Karpas-422 (cell line): ENCODE measurements at regions not wholly inside any gene's neighbourhood (a gene's known extent, or its start where the extent isn't known, plus 50 kb on each side); places are given as distances from the start of the nearest gene placed in this dataset.
"Not testable (repeated sequence)": the region's sequence is repeated elsewhere in the genome, so short reads cannot be mapped to it uniquely, and the experiment has no call there.

Experiments used
- DNase-seq: peaks from one replicate; pipeline ENCODE4 v3.0.0-alpha.2; 2015
- H2AFZ ChIP-seq: fragments of 200-600 bp; sonication (generic); 2 replicates; pipeline ENCODE4 v1.6.1; 2014; ENCODE audit warnings: antibody characterized with exemption, low read length, mixed read lengths
- H3K27ac ChIP-seq: fragments of 200-600 bp; sonication (generic); 2 replicates; pipeline ENCODE4 v1.5.1; 2014; ENCODE audit warnings: mild to moderate bottlenecking, low read length, moderate library complexity
- H3K27me3 ChIP-seq: fragments of 200-600 bp; sonication (generic); 2 replicates; pipeline ENCODE4 v1.6.1; 2014; ENCODE audit warnings: low read length, mixed read lengths
- H3K36me3 ChIP-seq: fragments of 200-600 bp; sonication (generic); 2 replicates; pipeline ENCODE4 v1.6.1; 2014; ENCODE audit warnings: low read length, mixed read lengths; ENCODE audit not compliant: insufficient read depth
- H3K4me1 ChIP-seq: fragments of 200-600 bp; sonication (generic); 2 replicates; pipeline ENCODE4 v1.6.1; 2014; ENCODE audit warnings: mild to moderate bottlenecking, low read length, mixed read lengths
- H3K4me2 ChIP-seq: fragments of 200-600 bp; sonication (generic); 2 replicates; pipeline ENCODE4 v1.6.1; 2014; ENCODE audit warnings: low read length, low read depth, mild to moderate bottlenecking; ENCODE audit not compliant: poor library complexity, severe bottlenecking
- H3K4me3 ChIP-seq: fragments of 200-600 bp; sonication (generic); 2 replicates; pipeline ENCODE4 v1.5.1; 2014; ENCODE audit warnings: mild to moderate bottlenecking, antibody characterized with exemption, low read length, mixed read lengths
- H3K79me2 ChIP-seq: fragments of 200-600 bp; sonication (generic); 2 replicates; pipeline ENCODE4 v1.6.1; 2014; ENCODE audit warnings: mild to moderate bottlenecking, low read length, mixed read lengths
- H3K9ac ChIP-seq: fragments of 200-600 bp; sonication (generic); 2 replicates; pipeline ENCODE4 v1.6.0; 2014; ENCODE audit warnings: low read length
- H3K9me2 ChIP-seq: fragments of 200-600 bp; sonication (generic), shearing (Covaris generic); replicated peaks from 2 replicates; pipeline ENCODE4 v1.6.0; 2014; ENCODE audit warnings: mild to moderate bottlenecking, low read length, moderate library complexity; ENCODE audit not compliant: insufficient read depth
- H3K9me3 ChIP-seq: fragments of 300-700, 200-600 bp; sonication (generic); 2 replicates; pipeline ENCODE4 v1.6.1; 2014; ENCODE audit warnings: low read length, mixed read lengths
- H4K20me1 ChIP-seq: fragments of 200-600 bp; sonication (generic); 2 replicates; pipeline ENCODE4 v1.6.1; 2014; ENCODE audit warnings: mild to moderate bottlenecking, antibody characterized with exemption, low read length, low read depth; ENCODE audit not compliant: insufficient read depth

DNA sequence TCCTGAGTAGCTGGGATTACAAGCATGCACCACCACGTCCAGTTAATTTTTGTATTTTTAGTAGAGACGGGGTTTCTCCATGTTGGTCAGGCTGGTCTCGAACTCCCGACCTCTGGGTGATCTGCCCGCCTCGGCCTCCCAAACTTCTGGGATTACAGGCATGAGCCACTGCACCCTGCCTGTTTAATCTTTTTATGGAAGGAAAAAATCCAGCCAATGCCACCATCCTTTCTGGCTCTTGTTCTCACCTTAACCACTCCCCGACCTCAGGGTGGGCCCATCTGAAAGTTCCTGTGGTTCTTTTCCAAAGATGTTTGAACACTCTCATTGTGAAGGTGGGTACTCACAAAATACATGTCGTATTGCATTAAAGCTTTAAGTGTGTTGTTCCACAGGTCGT, 336.2 kb downstream of the TCERG1L start:
- H3K79me2 ChIP-seq, H3K36me3 ChIP-seq, H3K27ac ChIP-seq, H3K9me3 ChIP-seq, H3K9me2 ChIP-seq, H3K4me2 ChIP-seq, H3K27me3 ChIP-seq, DNase-seq, H3K4me3 ChIP-seq, H4K20me1 ChIP-seq, H3K4me1 ChIP-seq, H2AFZ ChIP-seq, H3K9ac ChIP-seq: not testable (repeated sequence)

DNA sequence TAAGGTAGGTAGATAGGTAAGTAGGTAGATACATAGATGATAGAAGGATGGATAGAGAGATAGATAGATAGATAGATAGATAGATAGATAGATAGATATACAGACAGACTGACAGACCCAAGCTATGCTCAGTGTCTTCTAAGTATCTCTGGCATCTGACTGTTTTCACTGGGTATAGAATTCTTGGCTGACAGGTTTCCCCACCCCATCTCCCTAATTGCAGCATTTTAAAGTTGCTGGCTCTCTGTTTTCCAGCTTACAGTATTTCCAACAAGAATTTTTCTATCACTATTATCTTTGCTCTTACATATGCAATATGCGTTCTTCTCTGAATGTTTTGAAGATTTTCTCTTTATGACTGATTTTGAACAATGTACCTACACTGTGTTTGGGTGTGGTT, 328.7 kb downstream of the TCERG1L start:
- no peak overlapping the region for H2AFZ ChIP-seq
- no peaks in the 10 kb centered on the region for H3K27me3 ChIP-seq
- no peaks in the 10 kb centered on the region for H3K4me1 ChIP-seq
- H3K4me2 ChIP-seq, result no peak overlapping the region
- DNase-seq, result no peak
- no peak overlapping the region for H3K27ac ChIP-seq
- no peak overlapping the region for H3K9ac ChIP-seq
- no peaks in the 10 kb centered on the region for H3K36me3 ChIP-seq
- H3K9me2 ChIP-seq, result no peaks in the 10 kb centered on the region
- H3K9me3 ChIP-seq, result 0 out of 2 replicates have a peak, but pooled peaks cover 5% of the 10 kb centered on the region
- no peak overlapping the region for H3K4me3 ChIP-seq
- no peaks in the 10 kb centered on the region for H4K20me1 ChIP-seq
- H3K79me2 ChIP-seq, result no peaks in the 10 kb centered on the region

DNA sequence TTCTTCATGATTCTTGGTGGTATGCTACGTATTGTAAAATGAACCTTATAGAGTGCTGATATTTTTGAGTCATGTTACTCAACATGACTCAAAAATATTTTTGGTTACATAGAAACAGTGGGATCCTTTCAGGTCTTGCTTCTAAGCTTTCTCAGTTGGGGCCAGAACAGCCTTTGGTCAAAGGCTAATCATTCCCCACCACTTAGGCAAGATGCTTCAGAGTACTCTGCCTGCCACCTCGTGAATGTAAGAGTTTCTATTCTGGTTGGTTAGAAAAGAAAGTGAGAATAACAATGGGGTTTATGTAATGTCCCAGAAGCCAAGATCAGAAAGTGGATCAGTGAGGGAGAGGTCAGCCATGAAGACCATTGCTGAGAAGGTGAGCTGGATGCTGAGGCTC, 327.8 kb downstream of the TCERG1L start:
- Histone ChIP-seq H2AFZ (no peak overlapping the region), H3K79me2 (no peaks in the 10 kb centered on the region), H3K9me2 (no peaks in the 10 kb centered on the region), H3K27ac (no peak overlapping the region), H3K4me3 (no peak overlapping the region), H3K9me3 (0 out of 2 replicates have a peak, but pooled peaks cover 5% of the 10 kb centered on the region), H4K20me1 (no peaks in the 10 kb centered on the region), H3K36me3 (no peaks in the 10 kb centered on the region), H3K4me2 (no peak overlapping the region), H3K9ac (no peak overlapping the region), H3K27me3 (no peaks in the 10 kb centered on the region), H3K4me1 (no peaks in the 10 kb centered on the region)
- no peak for DNase-seq

DNA sequence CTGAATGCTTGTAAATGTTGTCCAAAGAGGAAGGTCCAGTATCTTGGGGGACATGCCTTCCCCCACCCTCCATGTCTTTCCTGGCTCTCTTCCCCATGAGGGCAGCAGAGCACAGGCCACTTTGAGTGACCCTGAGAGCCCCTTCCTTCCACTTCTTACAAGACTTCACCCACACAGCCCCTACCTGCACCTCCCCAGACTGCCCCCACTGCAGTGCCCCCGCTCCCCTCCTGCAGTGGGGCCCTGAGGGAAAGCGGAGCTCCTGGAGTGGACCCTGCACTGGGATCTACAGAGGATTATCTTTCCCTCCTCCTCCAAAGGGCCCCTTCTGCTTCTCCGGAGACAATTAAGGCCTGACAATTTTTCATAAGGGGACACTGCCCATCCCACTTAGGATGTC, 326.8 kb downstream of the TCERG1L start:
- H2AFZ ChIP-seq, result no peak overlapping the region

DNA sequence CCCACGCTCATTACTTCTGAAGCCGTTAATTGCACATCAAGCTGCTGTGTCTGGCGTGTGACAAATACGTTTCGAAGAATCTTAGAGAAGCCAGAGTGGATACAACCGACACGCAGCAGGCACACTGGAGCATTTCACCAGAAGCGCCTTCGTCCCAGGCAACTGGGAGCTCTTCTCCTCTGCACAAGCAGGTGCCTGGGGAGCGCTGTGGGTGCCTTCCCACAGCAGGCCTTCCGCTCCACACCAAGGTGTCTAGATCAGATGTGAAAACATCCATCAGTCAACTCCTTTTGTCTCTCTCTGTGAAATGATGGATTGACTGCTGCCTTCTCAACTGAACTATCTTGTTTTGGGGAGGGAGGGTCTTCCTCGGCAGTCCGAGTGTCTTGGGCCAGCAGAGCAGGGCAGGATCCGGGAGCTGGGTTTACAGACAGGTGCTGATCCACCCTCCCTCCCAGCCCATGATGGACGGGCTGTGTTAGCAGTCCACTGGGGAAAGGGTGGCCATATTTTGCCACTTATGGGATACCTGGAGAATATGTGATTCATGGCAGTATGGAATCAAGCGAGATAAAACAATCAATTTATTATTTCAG, 326.3 kb downstream of the TCERG1L start:
- H4K20me1 ChIP-seq, result no peaks in the 10 kb centered on the region
- no peak for DNase-seq

More for the DNA sequence above, 326.8 kb downstream of the TCERG1L start:
- H4K20me1 ChIP-seq, result no peaks in the 10 kb centered on the region
- H3K36me3 ChIP-seq, result no peaks in the 10 kb centered on the region
- H3K9me3 ChIP-seq, result 0 out of 2 replicates have a peak, but pooled peaks cover 5% of the 10 kb centered on the region
- no peaks in the 10 kb centered on the region for H3K79me2 ChIP-seq
- no peak overlapping the region for H3K27ac ChIP-seq
- H3K4me3 ChIP-seq, result no peak overlapping the region
- H3K4me2 ChIP-seq, result no peak overlapping the region
- no peaks in the 10 kb centered on the region for H3K9me2 ChIP-seq
- no peaks in the 10 kb centered on the region for H3K27me3 ChIP-seq
- H3K4me1 ChIP-seq, result peaks cover 7% of the 10 kb centered on the region
- no peak overlapping the region for H3K9ac ChIP-seq
- no peak for DNase-seq

DNA sequence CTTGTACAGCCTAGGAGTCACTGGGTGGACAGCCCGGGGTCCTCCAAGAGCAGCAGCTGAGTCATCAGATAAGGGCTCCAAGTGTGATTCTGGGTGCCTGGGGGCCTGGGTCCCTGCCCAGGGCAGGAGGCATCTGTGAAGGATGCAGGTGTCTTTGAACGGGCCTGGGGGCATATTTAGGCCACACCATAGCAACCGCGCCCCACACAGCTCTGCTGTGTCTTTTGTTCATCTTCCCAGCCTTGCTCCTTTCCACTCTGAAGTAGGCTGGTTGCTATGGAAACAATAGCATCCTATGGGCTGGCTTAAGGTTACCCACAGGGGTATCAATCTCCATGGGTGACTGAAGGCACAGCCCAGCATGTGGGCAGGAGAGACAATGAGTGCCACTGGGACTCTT, 324.7 kb downstream of the TCERG1L start:
- Histone ChIP-seq H3K79me2 (no peaks in the 10 kb centered on the region), H3K36me3 (no peaks in the 10 kb centered on the region), H3K4me1 (peaks cover 7% of the 10 kb centered on the region), H3K9ac (no peak overlapping the region), H3K27ac (no peak overlapping the region), H4K20me1 (no peaks in the 10 kb centered on the region), H3K4me3 (no peak overlapping the region), H3K9me3 (0 out of 2 replicates have a peak, but pooled peaks cover 5% of the 10 kb centered on the region), H3K4me2 (no peak overlapping the region), H3K27me3 (no peaks in the 10 kb centered on the region), H2AFZ (no peak overlapping the region), H3K9me2 (no peaks in the 10 kb centered on the region)
- DNase-seq, result no peak

More for the DNA sequence above, 326.3 kb downstream of the TCERG1L start:
- 0 out of 2 replicates have a peak, but pooled peaks cover 5% of the 10 kb centered on the region for H3K9me3 ChIP-seq
- no peaks in the 10 kb centered on the region for H3K9me2 ChIP-seq
- no peaks in the 10 kb centered on the region for H3K27me3 ChIP-seq
- no peak overlapping the region for H3K4me3 ChIP-seq
- no peak overlapping the region for H3K9ac ChIP-seq
- no peaks in the 10 kb centered on the region for H3K79me2 ChIP-seq
- no peak overlapping the region for H2AFZ ChIP-seq
- H3K4me2 ChIP-seq, result no peak overlapping the region
- H3K36me3 ChIP-seq, result no peaks in the 10 kb centered on the region
- H3K27ac ChIP-seq, result no peak overlapping the region
- peaks cover 7% of the 10 kb centered on the region for H3K4me1 ChIP-seq

DNA sequence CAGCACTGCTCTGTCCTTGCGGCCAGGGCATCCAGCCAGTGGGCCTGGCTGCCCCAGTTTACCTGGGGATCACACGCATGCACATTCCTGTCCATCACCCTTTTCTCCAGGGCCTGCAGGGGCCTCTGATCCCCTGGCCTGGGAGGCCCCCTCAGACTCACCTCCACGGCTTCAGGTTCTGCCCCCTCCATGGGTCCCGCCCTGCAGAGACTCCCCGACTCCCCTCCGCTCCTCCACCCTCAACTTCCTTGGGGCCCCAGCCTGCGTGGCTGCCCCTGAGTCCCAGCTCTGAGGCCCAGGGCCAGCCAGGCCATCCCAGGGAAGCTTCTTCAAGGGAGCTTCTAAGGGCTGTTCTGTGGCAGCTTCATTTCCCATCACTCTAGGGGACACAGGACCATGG, 324.1 kb downstream of the TCERG1L start:
- no peak for DNase-seq
- Histone ChIP-seq H3K27me3 (no peaks in the 10 kb centered on the region), H3K9me3 (0 out of 2 replicates have a peak, but pooled peaks cover 5% of the 10 kb centered on the region)

DNA sequence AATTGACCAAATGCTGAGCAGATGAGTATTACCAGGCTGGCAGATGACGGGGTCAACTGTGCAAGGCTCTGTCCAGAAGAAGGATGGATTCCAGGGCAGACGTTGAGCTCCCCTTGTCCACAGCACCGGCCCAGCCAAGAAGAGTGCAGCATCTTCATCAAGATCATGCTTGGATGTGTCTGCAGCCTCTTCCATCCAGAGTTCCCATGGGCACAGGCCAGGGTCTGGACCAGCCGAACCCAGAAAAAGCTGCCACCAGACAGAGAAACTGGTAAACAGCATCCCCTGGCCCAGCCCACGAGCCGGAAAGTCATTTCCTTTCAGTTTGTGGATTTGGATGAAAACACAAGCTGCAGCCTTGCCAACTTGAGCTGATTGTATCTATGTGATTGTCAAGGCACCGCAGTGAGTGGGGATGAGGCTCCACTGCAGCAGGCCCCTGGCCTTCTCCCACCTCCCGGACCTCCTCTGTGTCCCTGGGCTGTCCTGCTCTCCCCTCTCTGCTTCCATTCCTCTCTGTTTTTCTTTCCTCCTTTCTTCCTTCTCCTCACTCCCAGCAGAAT, 321.8 kb downstream of the TCERG1L start:
- H3K4me3 ChIP-seq, result no peak overlapping the region
- peaks cover 3% of the 10 kb centered on the region; the same call in 1 of the 2 replicates for H3K27me3 ChIP-seq
- no peak overlapping the region for H2AFZ ChIP-seq
- H3K9ac ChIP-seq, result no peak overlapping the region
- no peak for DNase-seq
- H3K27ac ChIP-seq, result no peak overlapping the region
- no peaks in the 10 kb centered on the region for H4K20me1 ChIP-seq
- H3K9me2 ChIP-seq, result no peaks in the 10 kb centered on the region
- H3K79me2 ChIP-seq, result no peaks in the 10 kb centered on the region
- H3K9me3 ChIP-seq, result no peaks in the 10 kb centered on the region
- no peak overlapping the region for H3K4me2 ChIP-seq
- peaks cover 8% of the 10 kb centered on the region for H3K4me1 ChIP-seq
- no peaks in the 10 kb centered on the region for H3K36me3 ChIP-seq

More for the DNA sequence above, 324.1 kb downstream of the TCERG1L start:
- H4K20me1 ChIP-seq, result no peaks in the 10 kb centered on the region
- H3K4me2 ChIP-seq, result no peak overlapping the region
- no peak overlapping the region for H2AFZ ChIP-seq
- H3K27ac ChIP-seq, result no peak overlapping the region
- H3K36me3 ChIP-seq, result no peaks in the 10 kb centered on the region
- no peak overlapping the region for H3K4me3 ChIP-seq
- H3K79me2 ChIP-seq, result no peaks in the 10 kb centered on the region
- H3K9me2 ChIP-seq, result no peaks in the 10 kb centered on the region
- H3K4me1 ChIP-seq, result peaks cover 7% of the 10 kb centered on the region
- no peak overlapping the region for H3K9ac ChIP-seq
